GM23338 (cell line): ENCODE measurements at regions not wholly inside any gene's neighbourhood (a gene's known extent, or its start where the extent isn't known, plus 50 kb on each side); places are given as distances from the start of the nearest gene placed in this dataset.

Experiments used
- ATAC-seq: fragments of 200-7000 bp; cut with Tn5 transposase; 3 replicates; pipeline ENCODE4 v1.9.1; 2020
- DNase-seq: peaks from one replicate; pipeline ENCODE4 v3.0.0-alpha.2; 2015; ENCODE audit warnings: low spot score
- H2AFZ ChIP-seq: fragments of 200-600 bp; sonication (generic); 2 replicates; pipeline ENCODE4 v1.8.0; 2016; ENCODE audit warnings: antibody characterized with exemption, mild to moderate bottlenecking, moderate library complexity
- H3F3A ChIP-seq: fragments of 200-600 bp; sonication (generic); replicated peaks from 2 replicates; pipeline ENCODE4 v1.8.0; 2017; ENCODE audit warnings: antibody characterized with exemption, mixed run types, low read depth
- H3K27ac ChIP-seq: fragments of 200-600 bp; sonication (generic); 2 replicates; pipeline ENCODE4 v1.6.1; 2016; ENCODE audit warnings: low read depth
- H3K27me3 ChIP-seq: fragments of 200-600 bp; sonication (generic); 2 replicates; pipeline ENCODE4 v1.8.0; 2016; ENCODE audit warnings: mild to moderate bottlenecking, mixed run types, moderate library complexity; ENCODE audit not compliant: insufficient read depth
- H3K36me3 ChIP-seq: fragments of 200-600 bp; sonication (generic); 2 replicates; pipeline ENCODE4 v1.8.0; 2016; ENCODE audit warnings: mild to moderate bottlenecking; ENCODE audit not compliant: insufficient read depth
- H3K4me1 ChIP-seq: fragments of 200-600 bp; sonication (generic); 2 replicates; pipeline ENCODE4 v1.8.0; 2016; ENCODE audit warnings: mild to moderate bottlenecking, moderate library complexity; ENCODE audit not compliant: insufficient read depth
- H3K4me2 ChIP-seq: fragments of 200-600 bp; sonication (generic); 2 replicates; pipeline ENCODE4 v1.7.1; 2017; ENCODE audit warnings: mixed run types
- H3K4me3 ChIP-seq: fragments of 200-600 bp; sonication (generic); 2 replicates; pipeline ENCODE4 v1.6.1; 2016; ENCODE audit warnings: mixed run types
- H3K79me2 ChIP-seq: fragments of 200-600 bp; sonication (generic); replicated peaks from 2 replicates; pipeline ENCODE4 v1.8.0; 2017; ENCODE audit warnings: mild to moderate bottlenecking; ENCODE audit not compliant: insufficient read depth
- H3K9me2 ChIP-seq: fragments of 200-600 bp; sonication (generic); 2 replicates; pipeline ENCODE4 v1.8.0; 2017; ENCODE audit not compliant: insufficient read depth
- H4K20me1 ChIP-seq: fragments of 200-600 bp; sonication (generic); replicated peaks from 2 replicates; pipeline ENCODE4 v1.8.0; 2017; ENCODE audit warnings: mild to moderate bottlenecking; ENCODE audit not compliant: insufficient read depth
- H3K27ac Mint-ChIP-seq: 2 replicates; pipeline ENCODE4 v1.8.0; 2020; ENCODE audit warnings: inconsistent platforms, mild to moderate bottlenecking, moderate library complexity, mixed read lengths
- H3K27me3 Mint-ChIP-seq: 3 replicates; pipeline ENCODE4 v1.8.0; 2022; ENCODE audit warnings: low read depth, mild to moderate bottlenecking, moderate library complexity, mixed read lengths, inconsistent platforms; ENCODE audit not compliant: insufficient read depth, poor library complexity
- H3K36me3 Mint-ChIP-seq: 3 replicates; pipeline ENCODE4 v1.8.0; 2021; ENCODE audit warnings: low read depth, mild to moderate bottlenecking, inconsistent platforms, moderate library complexity, mixed read lengths
- H3K4me1 Mint-ChIP-seq: 3 replicates; pipeline ENCODE4 v1.8.0; 2020; ENCODE audit warnings: mild to moderate bottlenecking, inconsistent platforms, mixed read lengths
- H3K4me3 Mint-ChIP-seq: 3 replicates; pipeline ENCODE4 v1.8.0; 2021; ENCODE audit warnings: moderate library complexity, mild to moderate bottlenecking, inconsistent platforms, mixed read lengths
- H3K9me3 Mint-ChIP-seq: 3 replicates; pipeline ENCODE4 v1.8.0; 2020; ENCODE audit warnings: moderate library complexity, mild to moderate bottlenecking, inconsistent platforms, mixed read lengths
- CREB1 ChIP-seq: fragments of 250-450 bp; sonication (Bioruptor Pico); IDR thresholded peaks from 2 replicates; pipeline ENCODE4 v1.5.0; 2020; ENCODE audit warnings: low read depth, mild to moderate bottlenecking, moderate library complexity
- EZH2 ChIP-seq: fragments of 200-600 bp; sonication (generic); IDR thresholded peaks from one replicate; pipeline ENCODE4 v1.8.0; 2017; ENCODE audit warnings: antibody characterized with exemption, mild to moderate bottlenecking, low read depth; ENCODE audit not compliant: unreplicated experiment
- JUNB ChIP-seq: IDR thresholded peaks from one replicate; pipeline ENCODE4 v1.6.1; 2016; ENCODE audit warnings: antibody characterized with exemption; ENCODE audit not compliant: unreplicated experiment
- REST ChIP-seq: IDR thresholded peaks from one replicate; pipeline ENCODE4 v1.6.1; 2018; ENCODE audit warnings: antibody characterized with exemption; ENCODE audit not compliant: unreplicated experiment
- ZNF114 ChIP-seq: fragments of 250-450 bp; sonication (Bioruptor Pico); IDR thresholded peaks from 2 replicates; pipeline ENCODE4 v1.5.0; 2020; ENCODE audit warnings: mild to moderate bottlenecking, moderate library complexity
- ZNF331 ChIP-seq: fragments of 250-450 bp; sonication (Bioruptor Pico); IDR thresholded peaks from 2 replicates; pipeline ENCODE4 v1.5.0; 2020; ENCODE audit warnings: low read depth, mild to moderate bottlenecking, moderate library complexity
- ZNF462 ChIP-seq: fragments of 250-450 bp; sonication (Bioruptor Pico); IDR thresholded peaks from 2 replicates; pipeline ENCODE4 v1.5.0; 2020; ENCODE audit warnings: mild to moderate bottlenecking, moderate library complexity
- TF ChIP-seq, protein P1 (sequence below): IDR thresholded peaks from 2 replicates; pipeline ENCODE4 v1.6.1; 2016; ENCODE audit warnings: antibody characterized with exemption

GRCh38 chr9:115864581-115864980 is 289.0 kb upstream of the PAPPA start (continued):
- TF ChIP-seq, protein P1, sequence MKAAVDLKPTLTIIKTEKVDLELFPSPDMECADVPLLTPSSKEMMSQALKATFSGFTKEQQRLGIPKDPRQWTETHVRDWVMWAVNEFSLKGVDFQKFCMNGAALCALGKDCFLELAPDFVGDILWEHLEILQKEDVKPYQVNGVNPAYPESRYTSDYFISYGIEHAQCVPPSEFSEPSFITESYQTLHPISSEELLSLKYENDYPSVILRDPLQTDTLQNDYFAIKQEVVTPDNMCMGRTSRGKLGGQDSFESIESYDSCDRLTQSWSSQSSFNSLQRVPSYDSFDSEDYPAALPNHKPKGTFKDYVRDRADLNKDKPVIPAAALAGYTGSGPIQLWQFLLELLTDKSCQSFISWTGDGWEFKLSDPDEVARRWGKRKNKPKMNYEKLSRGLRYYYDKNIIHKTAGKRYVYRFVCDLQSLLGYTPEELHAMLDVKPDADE = no peak
- TF ChIP-seq ZNF114 (CRISPR knock-in tag) = no peak

DNA sequence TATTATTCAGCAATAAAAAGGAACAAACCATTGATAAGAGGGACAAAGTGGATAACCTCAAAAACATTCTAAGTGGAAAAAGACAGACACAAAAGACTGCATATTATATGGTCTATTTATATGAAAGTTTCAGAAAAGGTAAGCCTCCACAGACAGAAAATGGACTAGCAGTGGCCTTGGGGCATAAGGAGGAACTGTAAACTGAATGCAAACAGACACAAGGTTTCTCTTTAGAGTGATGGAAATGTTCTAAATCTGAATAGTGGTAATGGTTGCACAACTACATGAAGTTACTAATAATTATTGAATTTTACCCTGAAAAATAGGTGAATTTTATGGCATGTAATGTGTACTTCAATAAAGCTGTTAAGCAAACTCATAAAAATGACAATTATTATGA is 286.3 kb upstream of the PAPPA start:
- no peaks in the 10 kb centered on the region for H3K79me2 ChIP-seq
- 0 out of 2 replicates have a peak, but pooled peaks cover 7% of the 10 kb centered on the region for H3K9me2 ChIP-seq
- H3K4me3 ChIP-seq = no peak overlapping the region
- no peak overlapping the region for H3K27ac ChIP-seq
- Mint-ChIP-seq H3K27ac (no peak overlapping the region), H3K27me3 (no peaks in the 10 kb centered on the region), H3K4me1 (peaks cover 9% of the 10 kb centered on the region), H3K36me3 (no peaks in the 10 kb centered on the region), H3K4me3 (no peak overlapping the region), H3K9me3 (no peaks in the 10 kb centered on the region)
- no peak for ATAC-seq
- H3K36me3 ChIP-seq = no peaks in the 10 kb centered on the region
- no peaks in the 10 kb centered on the region for H3F3A ChIP-seq
- no peak for TF ChIP-seq ZNF331 (CRISPR knock-in tag)
- no peak for TF ChIP-seq CREB1 (CRISPR knock-in tag)
- H3K4me1 ChIP-seq = peaks cover 12% of the 10 kb centered on the region; the same call in 1 of the 2 replicates
- H2AFZ ChIP-seq = no peak overlapping the region
- no peak for DNase-seq
- no peaks in the 10 kb centered on the region for H3K27me3 ChIP-seq
- H3K4me2 ChIP-seq = no peak overlapping the region
- no peaks in the 10 kb centered on the region for H4K20me1 ChIP-seq

DNA sequence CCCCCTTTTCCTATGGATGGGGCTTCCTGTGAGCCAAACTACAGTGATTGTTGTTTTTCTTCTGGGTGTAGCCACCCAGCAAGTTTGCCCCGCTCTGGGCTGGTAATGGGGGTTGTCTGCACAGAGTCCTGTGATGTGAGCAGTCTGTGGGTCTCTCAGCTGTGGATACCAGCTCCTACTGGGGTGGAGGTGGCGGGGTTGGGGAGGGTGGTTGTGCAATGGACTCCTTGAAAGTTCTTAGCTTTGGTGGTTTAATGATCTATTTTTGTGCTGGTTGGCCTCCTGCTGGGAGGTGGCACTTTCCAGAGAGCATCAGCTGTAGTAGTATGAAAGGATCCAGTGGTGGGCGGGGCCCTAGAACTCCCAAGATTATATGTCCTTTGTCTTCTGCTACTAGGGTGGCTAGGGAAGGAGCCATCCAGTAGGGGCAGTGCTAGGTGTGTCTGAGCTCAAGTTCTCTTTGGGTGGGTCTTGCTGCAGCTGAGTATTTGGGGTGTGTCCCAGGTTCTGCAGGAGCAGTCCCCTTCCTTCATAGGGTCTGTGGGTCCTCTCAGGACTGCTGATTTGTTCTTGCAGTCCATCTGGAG is 275.6 kb upstream of the PAPPA start:
- H3K36me3 ChIP-seq = no peaks in the 10 kb centered on the region
- Mint-ChIP-seq H3K27me3 (peaks cover 7% of the 10 kb centered on the region), H3K4me1 (0 out of 3 replicates have a peak, but pooled peaks cover under 1% of the 10 kb centered on the region), H3K27ac (no peak overlapping the region), H3K4me3 (no peak overlapping the region), H3K9me3 (no peaks in the 10 kb centered on the region), H3K36me3 (no peaks in the 10 kb centered on the region)
- no peaks in the 10 kb centered on the region for H3K79me2 ChIP-seq
- H3K4me2 ChIP-seq = no peak overlapping the region
- H3K9me2 ChIP-seq = peaks cover 9% of the 10 kb centered on the region; the same call in 1 of the 2 replicates
- DNase-seq = no peak
- no peaks in the 10 kb centered on the region for H4K20me1 ChIP-seq
- no peak overlapping the region for H2AFZ ChIP-seq
- H3K4me1 ChIP-seq = peaks cover 4% of the 10 kb centered on the region; the same call in 1 of the 2 replicates
- no peak overlapping the region for H3K4me3 ChIP-seq
- no peak overlapping the region for H3K27ac ChIP-seq
- no peaks in the 10 kb centered on the region for H3K27me3 ChIP-seq
- H3F3A ChIP-seq = no peaks in the 10 kb centered on the region
- ATAC-seq = no peak
- TF ChIP-seq ZNF462 (CRISPR knock-in tag) = no peak
- no peak for TF ChIP-seq JUNB
- TF ChIP-seq REST = no peak
- no peak for TF ChIP-seq ZNF114 (CRISPR knock-in tag)
- TF ChIP-seq EZH2 = no peak
